ENCODE measurements at regions not wholly inside any gene's neighbourhood (a gene's known extent, or its start where the extent isn't known, plus 50 kb on each side); places are given as distances from the start of the nearest gene placed in this dataset.

DNA sequence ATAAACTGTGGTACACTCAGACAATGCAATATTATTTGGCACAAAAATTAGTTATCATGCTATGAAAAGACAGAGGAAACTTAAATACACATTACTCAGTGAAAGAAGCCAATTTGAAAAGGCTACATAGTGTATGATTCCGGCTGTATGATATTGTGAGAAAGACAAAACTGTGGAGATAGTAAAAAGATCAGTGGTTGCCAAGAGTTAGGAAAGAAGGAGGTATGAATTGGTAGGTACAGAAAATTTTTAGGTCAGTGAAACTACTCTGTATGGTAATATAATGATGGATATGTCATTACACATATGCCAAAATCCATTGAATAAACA, 458.8 kb upstream of the CBLB start:
- TF ChIP-seq, protein P1, sequence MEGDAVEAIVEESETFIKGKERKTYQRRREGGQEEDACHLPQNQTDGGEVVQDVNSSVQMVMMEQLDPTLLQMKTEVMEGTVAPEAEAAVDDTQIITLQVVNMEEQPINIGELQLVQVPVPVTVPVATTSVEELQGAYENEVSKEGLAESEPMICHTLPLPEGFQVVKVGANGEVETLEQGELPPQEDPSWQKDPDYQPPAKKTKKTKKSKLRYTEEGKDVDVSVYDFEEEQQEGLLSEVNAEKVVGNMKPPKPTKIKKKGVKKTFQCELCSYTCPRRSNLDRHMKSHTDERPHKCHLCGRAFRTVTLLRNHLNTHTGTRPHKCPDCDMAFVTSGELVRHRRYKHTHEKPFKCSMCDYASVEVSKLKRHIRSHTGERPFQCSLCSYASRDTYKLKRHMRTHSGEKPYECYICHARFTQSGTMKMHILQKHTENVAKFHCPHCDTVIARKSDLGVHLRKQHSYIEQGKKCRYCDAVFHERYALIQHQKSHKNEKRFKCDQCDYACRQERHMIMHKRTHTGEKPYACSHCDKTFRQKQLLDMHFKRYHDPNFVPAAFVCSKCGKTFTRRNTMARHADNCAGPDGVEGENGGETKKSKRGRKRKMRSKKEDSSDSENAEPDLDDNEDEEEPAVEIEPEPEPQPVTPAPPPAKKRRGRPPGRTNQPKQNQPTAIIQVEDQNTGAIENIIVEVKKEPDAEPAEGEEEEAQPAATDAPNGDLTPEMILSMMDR (IDR thresholded peaks at IDR 0.05; ENCODE audit: insufficient read depth, low read length) = no peak
- TF ChIP-seq POLR2AphosphoS5 (IDR thresholded peaks at IDR 0.05; ENCODE audit: low read depth) = no peak

Measured in HL-60 (cell line).